ENCODE measurements at regions not wholly inside any gene's neighbourhood (a gene's known extent, or its start where the extent isn't known, plus 50 kb on each side); places are given as distances from the start of the nearest gene placed in this dataset.

DNA sequence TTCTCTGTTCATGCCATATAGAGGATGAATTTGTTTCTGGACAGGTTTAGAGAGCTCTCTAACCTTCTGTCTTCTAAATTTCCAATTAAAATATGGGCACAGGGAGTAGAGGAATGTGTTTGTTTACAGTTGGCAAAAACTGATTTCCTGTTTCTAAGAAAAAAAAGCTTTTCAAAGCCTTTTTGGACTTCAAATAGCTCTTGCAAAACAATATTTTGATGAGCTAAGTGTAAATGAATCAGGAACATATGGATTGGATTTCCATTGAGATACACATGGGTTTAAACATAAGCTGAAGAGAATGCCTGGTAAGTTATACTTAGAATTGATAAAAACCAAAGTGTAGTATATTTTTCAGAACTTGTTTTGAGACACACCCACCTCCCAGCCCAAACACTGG, 677.5 kb downstream of the NYAP2 start:
- H3K9me3 ChIP-seq (ENCODE audit: low read depth) = no peaks in the 10 kb centered on the region
- no peak overlapping the region for H3K27ac ChIP-seq
- DNase-seq (ENCODE audit: low spot score) = no peak
- no peaks in the 10 kb centered on the region for H3K36me3 ChIP-seq (replicated peaks; ENCODE audit: insufficient read depth, low read depth)
- H3K79me2 ChIP-seq = no peaks in the 10 kb centered on the region
- no peak overlapping the region for H3K4me2 ChIP-seq
- no peaks in the 10 kb centered on the region for H3K4me1 ChIP-seq (ENCODE audit: insufficient read depth)
- no peak overlapping the region for H3K4me3 ChIP-seq
- no peak overlapping the region for H2AFZ ChIP-seq
- no peaks in the 10 kb centered on the region for H3K27me3 ChIP-seq
- no peaks in the 10 kb centered on the region for H3K9me2 ChIP-seq (replicated peaks; ENCODE audit: insufficient read depth)
- TF ChIP-seq, protein P1, sequence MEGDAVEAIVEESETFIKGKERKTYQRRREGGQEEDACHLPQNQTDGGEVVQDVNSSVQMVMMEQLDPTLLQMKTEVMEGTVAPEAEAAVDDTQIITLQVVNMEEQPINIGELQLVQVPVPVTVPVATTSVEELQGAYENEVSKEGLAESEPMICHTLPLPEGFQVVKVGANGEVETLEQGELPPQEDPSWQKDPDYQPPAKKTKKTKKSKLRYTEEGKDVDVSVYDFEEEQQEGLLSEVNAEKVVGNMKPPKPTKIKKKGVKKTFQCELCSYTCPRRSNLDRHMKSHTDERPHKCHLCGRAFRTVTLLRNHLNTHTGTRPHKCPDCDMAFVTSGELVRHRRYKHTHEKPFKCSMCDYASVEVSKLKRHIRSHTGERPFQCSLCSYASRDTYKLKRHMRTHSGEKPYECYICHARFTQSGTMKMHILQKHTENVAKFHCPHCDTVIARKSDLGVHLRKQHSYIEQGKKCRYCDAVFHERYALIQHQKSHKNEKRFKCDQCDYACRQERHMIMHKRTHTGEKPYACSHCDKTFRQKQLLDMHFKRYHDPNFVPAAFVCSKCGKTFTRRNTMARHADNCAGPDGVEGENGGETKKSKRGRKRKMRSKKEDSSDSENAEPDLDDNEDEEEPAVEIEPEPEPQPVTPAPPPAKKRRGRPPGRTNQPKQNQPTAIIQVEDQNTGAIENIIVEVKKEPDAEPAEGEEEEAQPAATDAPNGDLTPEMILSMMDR (IDR thresholded peaks at IDR 0.05; ENCODE audit: poor library complexity) = no peak
- TF ChIP-seq EZH2phosphoT487 (IDR thresholded peaks at IDR 0.05; ENCODE audit: low read depth, severe bottlenecking, unreplicated experiment) (no peak), EZH2 (IDR thresholded peaks at IDR 0.05; ENCODE audit: borderline replicate concordance) (no peak)
- H4K20me1 ChIP-seq (ENCODE audit: insufficient read depth, poor library complexity, severe bottlenecking) = no peaks in the 10 kb centered on the region

DNA sequence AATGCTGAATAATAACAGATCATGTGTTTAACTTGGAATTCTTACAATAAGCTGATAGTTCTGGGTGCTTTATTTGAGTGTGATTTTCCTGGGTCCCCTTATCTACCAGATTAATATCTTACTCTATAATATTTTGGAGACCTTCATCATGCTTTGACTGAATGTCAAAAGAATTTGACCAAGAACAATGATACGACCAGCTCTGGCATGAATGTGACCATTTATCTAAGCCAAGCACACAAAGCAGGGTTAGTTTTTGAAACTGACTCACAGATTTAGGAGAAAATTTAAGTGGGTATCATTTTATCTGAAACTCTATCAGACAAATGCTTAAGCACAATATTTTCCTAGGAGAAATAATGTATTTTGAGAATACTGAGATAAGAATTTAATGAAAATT, 677.0 kb downstream of the NYAP2 start:
- TF ChIP-seq, protein P1 (IDR thresholded peaks at IDR 0.05; ENCODE audit: poor library complexity) = no peak
- TF ChIP-seq EZH2phosphoT487 (IDR thresholded peaks at IDR 0.05; ENCODE audit: low read depth, severe bottlenecking, unreplicated experiment) (no peak), EZH2 (IDR thresholded peaks at IDR 0.05; ENCODE audit: borderline replicate concordance) (no peak)

DNA sequence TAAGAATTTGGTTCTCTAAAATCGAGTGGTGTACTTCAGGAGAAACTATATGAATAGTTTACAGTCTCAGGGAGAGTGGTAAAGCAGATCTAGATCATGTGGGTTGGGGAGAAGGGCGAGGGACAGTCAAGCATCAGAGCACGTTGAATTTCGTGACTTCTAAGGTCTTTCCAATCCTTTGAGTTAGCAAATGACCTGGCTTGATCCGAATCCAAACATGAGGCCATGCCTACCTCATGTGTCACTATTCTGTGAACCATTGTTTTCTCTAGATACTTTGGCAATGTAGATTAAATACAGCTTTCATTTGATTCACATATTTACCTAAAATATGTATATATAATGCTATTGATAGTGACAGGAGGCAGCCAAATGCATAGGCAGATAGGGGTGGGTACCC, 674.9 kb downstream of the NYAP2 start:
- Histone ChIP-seq H3K9me3 (ENCODE audit: low read depth) (no peaks in the 10 kb centered on the region), H3K4me3 (no peak overlapping the region), H3K27me3 (no peaks in the 10 kb centered on the region), H4K20me1 (ENCODE audit: insufficient read depth, poor library complexity, severe bottlenecking) (no peaks in the 10 kb centered on the region), H3K27ac (no peak overlapping the region), H2AFZ (no peak overlapping the region), H3K9me2 (replicated peaks; ENCODE audit: insufficient read depth) (no peaks in the 10 kb centered on the region), H3K36me3 (replicated peaks; ENCODE audit: insufficient read depth, low read depth) (no peaks in the 10 kb centered on the region), H3K4me1 (ENCODE audit: insufficient read depth) (no peaks in the 10 kb centered on the region), H3K4me2 (no peak overlapping the region), H3K79me2 (no peaks in the 10 kb centered on the region)
- TF ChIP-seq EZH2 (IDR thresholded peaks at IDR 0.05; ENCODE audit: borderline replicate concordance) (no peak), EZH2phosphoT487 (IDR thresholded peaks at IDR 0.05; ENCODE audit: low read depth, severe bottlenecking, unreplicated experiment) (no peak)
- TF ChIP-seq, protein P1 (IDR thresholded peaks at IDR 0.05; ENCODE audit: poor library complexity) = no peak
- WGBS (ENCODE audit: low lambda C conversion rate, missing lambda C conversion rate) = 68% methylated on average over 5 of the region's 5 CpGs
- DNase-seq (ENCODE audit: low spot score) = no peak

More for the DNA sequence above, 677.0 kb downstream of the NYAP2 start:
- H3K27me3 ChIP-seq = no peaks in the 10 kb centered on the region
- WGBS (ENCODE audit: low lambda C conversion rate, missing lambda C conversion rate) = 68% methylated on average over 1 of the region's 1 CpG
- no peaks in the 10 kb centered on the region for H3K9me2 ChIP-seq (replicated peaks; ENCODE audit: insufficient read depth)
- no peak overlapping the region for H3K27ac ChIP-seq
- H4K20me1 ChIP-seq (ENCODE audit: insufficient read depth, poor library complexity, severe bottlenecking) = no peaks in the 10 kb centered on the region
- DNase-seq (ENCODE audit: low spot score) = no peak
- H2AFZ ChIP-seq = no peak overlapping the region
- H3K79me2 ChIP-seq = no peaks in the 10 kb centered on the region
- H3K36me3 ChIP-seq (replicated peaks; ENCODE audit: insufficient read depth, low read depth) = no peaks in the 10 kb centered on the region
- no peaks in the 10 kb centered on the region for H3K9me3 ChIP-seq (ENCODE audit: low read depth)
- H3K4me2 ChIP-seq = no peak overlapping the region
- H3K4me3 ChIP-seq = no peak overlapping the region
- no peaks in the 10 kb centered on the region for H3K4me1 ChIP-seq (ENCODE audit: insufficient read depth)

Data from hepatocyte (in vitro differentiated cells).